HL-60 (cell line): ENCODE measurements at regions not wholly inside any gene's neighbourhood (a gene's known extent, or its start where the extent isn't known, plus 50 kb on each side); places are given as distances from the start of the nearest gene placed in this dataset.
"Not testable (repeated sequence)": the region's sequence is repeated elsewhere in the genome, so short reads cannot be mapped to it uniquely, and the experiment has no call there.

Source experiments
- DNase-seq, 2 experiments: peaks; one replicate each; pipeline ENCODE4 v3.0.0-alpha.2; 2010 to 2020; ENCODE audit warnings: low read depth in 1 of 2, low spot score in 1 of 2
- H3K27ac ChIP-seq: fragments of 250-450 bp; sonication (Bioruptor Pico); replicated peaks from 2 replicates; pipeline ENCODE4 v1.5.1; 2020; ENCODE audit warnings: mild to moderate bottlenecking, moderate library complexity
- H3K27me3 ChIP-seq: fragments of 250-450 bp; sonication (Bioruptor Pico); 2 replicates; pipeline ENCODE4 v1.5.1; 2021; ENCODE audit warnings: mild to moderate bottlenecking, moderate library complexity; ENCODE audit not compliant: insufficient read depth, poor library complexity, severe bottlenecking
- H3K4me3 ChIP-seq: replicated peaks from 2 replicates; pipeline ENCODE4 v1.5.1; 2011; ENCODE audit warnings: mild to moderate bottlenecking, control low read depth, low read length; ENCODE audit not compliant: insufficient read depth
- CTCF ChIP-seq: IDR thresholded peaks from one replicate; pipeline ENCODE4 v1.5.1; 2011; ENCODE audit warnings: low read length, control low read depth, inconsistent platforms; ENCODE audit not compliant: insufficient read depth
- GABPA ChIP-seq: IDR thresholded peaks from 2 replicates; pipeline ENCODE4 v1.6.1; 2012; ENCODE audit warnings: low read depth
- POLR2AphosphoS5 ChIP-seq: IDR thresholded peaks from 2 replicates; pipeline ENCODE4 v1.6.1; 2012; ENCODE audit warnings: low read depth
- REST ChIP-seq: IDR thresholded peaks from 2 replicates; pipeline ENCODE4 v1.6.1; 2012; ENCODE audit warnings: low read depth; ENCODE audit not compliant: insufficient replicate concordance
- SPI1 ChIP-seq: IDR thresholded peaks from 2 replicates; pipeline ENCODE4 v1.6.1; 2012; ENCODE audit warnings: low read depth, mild to moderate bottlenecking, borderline replicate concordance

GRCh38 chr10:21423338-21423737 is 102.1 kb downstream of the SKIDA1 start:
- Histone ChIP-seq H3K27ac (no peak overlapping the region), H3K4me3 (no peak overlapping the region), H3K27me3 (no peaks in the 10 kb centered on the region)
- no peak for DNase-seq
- TF ChIP-seq REST (no peak), SPI1 (no peak), GABPA (no peak), POLR2AphosphoS5 (no peak), CTCF (no peak)

- TF ChIP-seq SPI1 (no peak), POLR2AphosphoS5 (no peak), CTCF (no peak), GABPA (no peak), REST (no peak)
- Histone ChIP-seq H3K27ac (no peak overlapping the region), H3K27me3 (no peaks in the 10 kb centered on the region), H3K4me3 (no peak overlapping the region)
- DNase-seq, result no peak
These were observed 103.7 kb downstream of the SKIDA1 start for GRCh38 chr10:21421794-21422193.

- TF ChIP-seq SPI1 (no peak), GABPA (no peak), REST (no peak), CTCF (no peak)
- no peaks in the 10 kb centered on the region for H3K27me3 ChIP-seq
- DNase-seq, result no peak
These were observed 104.5 kb downstream of the SKIDA1 start for GRCh38 chr10:21421016-21421415.

GRCh38 chr10:21418981-21419576 is 106.4 kb downstream of the SKIDA1 start:
- not testable (repeated sequence) for H3K27ac ChIP-seq, DNase-seq, H3K4me3 ChIP-seq, H3K27me3 ChIP-seq

More at GRCh38 chr10:21421016-21421415, 104.5 kb downstream of the SKIDA1 start:
- Histone ChIP-seq H3K4me3 (no peak overlapping the region), H3K27ac (no peak overlapping the region)
